ENCODE measurements at regions not wholly inside any gene's neighbourhood (a gene's known extent, or its start where the extent isn't known, plus 50 kb on each side); places are given as distances from the start of the nearest gene placed in this dataset.

DNA sequence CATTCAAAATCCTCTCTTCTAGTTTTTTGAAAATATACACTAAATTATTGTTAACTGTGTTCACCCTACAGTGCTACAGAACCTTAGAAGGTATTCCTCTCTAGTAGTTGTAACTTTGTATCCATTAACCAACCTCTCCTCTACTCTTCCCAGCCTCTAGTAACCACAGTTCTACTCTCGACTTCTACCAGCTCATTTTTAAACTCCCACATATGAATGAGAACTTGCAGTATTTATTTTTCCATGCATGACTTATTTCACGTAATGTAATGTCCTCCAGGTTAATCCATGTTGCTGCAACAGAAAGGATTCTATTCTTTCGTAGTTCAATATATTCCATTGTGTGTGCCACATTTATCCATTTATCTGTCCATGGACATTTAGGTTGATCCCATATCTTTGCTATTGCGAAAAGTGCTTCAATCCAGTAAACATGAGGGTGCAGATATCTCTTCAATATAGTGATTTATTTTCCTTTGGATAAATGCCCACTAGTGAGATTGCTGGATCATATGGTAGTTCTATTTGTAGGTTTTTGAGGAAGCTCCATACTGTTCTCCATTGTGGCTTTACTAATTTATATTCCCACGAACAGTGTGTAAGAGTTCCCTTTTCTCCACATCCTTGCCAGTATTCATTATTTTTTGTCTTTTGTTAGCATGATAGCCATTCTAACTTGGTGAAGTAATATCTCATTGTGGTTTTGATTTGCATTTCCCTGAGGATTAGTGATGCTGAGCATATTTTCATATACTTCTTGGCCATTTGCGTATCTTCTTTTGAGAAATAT, 113.7 kb upstream of the SMAD3 start:
- H3K27ac Mint-ChIP-seq = no peak overlapping the region
- no peaks in the 10 kb centered on the region for H3K9me3 Mint-ChIP-seq (ENCODE audit: insufficient read depth)
- no peaks in the 10 kb centered on the region for H3K36me3 Mint-ChIP-seq (ENCODE audit: low read depth)
- ChIA-PET CTCF (interaction anchor here (2.3 kb wide), 1 partner anchor 482 kb away, joined by 7 read pairs; no protein-coding TSS in a partner anchor), POLR2A (no interaction called here)
- ATAC-seq (no peak), DNase-seq (no peak)
- no peak overlapping the region for H3K4me3 Mint-ChIP-seq
- peaks cover 2% of the 10 kb centered on the region for H3K4me1 Mint-ChIP-seq (ENCODE audit: low read depth)
- peaks cover 19% of the 10 kb centered on the region for H3K27me3 Mint-ChIP-seq (ENCODE audit: low read depth)

DNA sequence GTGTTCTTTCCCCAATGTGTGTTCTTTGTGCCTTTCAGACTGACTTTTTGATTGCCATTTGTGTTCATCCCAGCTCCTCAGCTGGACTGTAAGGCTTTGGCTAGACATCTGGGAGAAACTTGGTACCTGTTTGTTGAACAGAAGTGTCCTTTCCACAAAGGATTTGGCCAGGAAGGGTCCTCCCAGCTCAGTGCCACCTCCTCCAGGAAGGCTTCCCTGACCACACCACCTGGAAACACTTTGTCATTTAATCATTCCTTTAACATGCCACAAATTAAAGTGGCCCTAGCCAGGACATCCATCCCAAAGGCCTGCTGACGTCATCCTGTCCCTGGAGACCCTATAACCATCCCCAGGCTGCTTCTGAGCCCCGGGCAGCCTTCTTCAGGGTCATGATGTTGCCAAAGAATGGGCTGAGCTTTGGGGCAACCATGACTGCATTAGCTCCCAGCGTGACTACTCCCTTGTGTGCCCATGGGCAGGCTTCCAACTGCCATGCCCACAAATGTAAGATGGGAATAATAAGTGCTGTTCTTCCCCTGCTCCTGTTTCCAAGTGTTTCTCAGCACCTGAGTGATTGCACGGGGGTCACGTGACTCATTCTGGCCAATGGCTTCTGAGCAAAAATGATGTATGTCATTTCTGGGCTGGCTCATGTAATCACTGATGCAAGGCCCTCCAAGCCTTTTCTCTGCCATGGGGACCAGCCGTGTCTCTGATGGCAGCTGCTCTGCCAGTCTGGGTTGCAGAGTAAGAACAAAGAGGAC, 112.5 kb upstream of the SMAD3 start:
- ATAC-seq = no peak
- POLR2A ChIA-PET = no interaction called here
- CTCF ChIA-PET = interaction anchor here (1.4 kb wide), 1 partner anchor 883 kb away, joined by 4 read pairs; no protein-coding TSS in a partner anchor

DNA sequence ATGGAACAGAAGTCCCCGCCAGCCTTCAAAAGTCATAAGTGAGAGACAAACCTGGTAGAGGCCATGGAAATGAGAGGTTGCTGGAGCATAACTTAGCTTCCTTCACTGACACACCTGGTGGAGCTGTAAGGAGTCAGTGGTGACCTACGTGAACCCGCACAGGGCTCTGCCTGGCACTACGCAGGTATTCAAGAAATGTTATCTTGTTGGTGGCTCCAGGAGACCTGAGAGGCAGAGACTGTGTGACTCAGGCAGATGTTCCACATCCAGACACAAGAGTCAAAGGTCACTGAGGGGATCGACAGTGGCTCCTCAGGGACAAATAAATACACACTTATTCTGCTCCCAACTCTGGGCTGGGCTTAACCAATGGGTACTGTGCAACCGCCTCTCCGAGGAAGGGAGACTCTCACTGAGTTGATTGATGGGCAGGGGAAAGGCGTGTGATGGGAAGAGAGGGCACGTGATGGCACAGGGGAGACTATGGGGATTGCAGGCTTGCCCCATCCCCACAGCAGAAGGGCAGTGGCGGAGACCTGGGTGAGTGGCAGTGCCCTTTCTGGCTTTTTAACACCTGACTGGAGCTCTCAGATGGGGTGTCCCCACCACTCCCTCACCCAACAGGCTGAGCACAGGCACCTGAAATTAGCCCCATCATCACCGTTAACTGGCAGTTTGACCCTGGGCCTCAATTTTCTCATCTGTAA, 111.7 kb upstream of the SMAD3 start:
- no peak for DNase-seq
- H3K27me3 Mint-ChIP-seq (ENCODE audit: low read depth) = peaks cover 19% of the 10 kb centered on the region
- H3K27ac Mint-ChIP-seq = no peak overlapping the region
- no peaks in the 10 kb centered on the region for H3K36me3 Mint-ChIP-seq (ENCODE audit: low read depth)
- POLR2A ChIA-PET = no interaction called here
- H3K9me3 Mint-ChIP-seq (ENCODE audit: insufficient read depth) = no peaks in the 10 kb centered on the region
- H3K4me3 Mint-ChIP-seq = no peak overlapping the region
- peaks cover 7% of the 10 kb centered on the region for H3K4me1 Mint-ChIP-seq (ENCODE audit: low read depth)
- no peak for ATAC-seq
- CTCF ChIA-PET = interaction anchor here (1.4 kb wide), 1 partner anchor 882 kb away, joined by 4 read pairs; no protein-coding TSS in a partner anchor

More for the DNA sequence above, 112.5 kb upstream of the SMAD3 start:
- no peak for DNase-seq
- Mint-ChIP-seq H3K27ac (no peak overlapping the region), H3K36me3 (ENCODE audit: low read depth) (no peaks in the 10 kb centered on the region), H3K27me3 (ENCODE audit: low read depth) (peaks cover 19% of the 10 kb centered on the region), H3K9me3 (ENCODE audit: insufficient read depth) (no peaks in the 10 kb centered on the region), H3K4me1 (ENCODE audit: low read depth) (peaks cover 7% of the 10 kb centered on the region), H3K4me3 (no peak overlapping the region)

DNA sequence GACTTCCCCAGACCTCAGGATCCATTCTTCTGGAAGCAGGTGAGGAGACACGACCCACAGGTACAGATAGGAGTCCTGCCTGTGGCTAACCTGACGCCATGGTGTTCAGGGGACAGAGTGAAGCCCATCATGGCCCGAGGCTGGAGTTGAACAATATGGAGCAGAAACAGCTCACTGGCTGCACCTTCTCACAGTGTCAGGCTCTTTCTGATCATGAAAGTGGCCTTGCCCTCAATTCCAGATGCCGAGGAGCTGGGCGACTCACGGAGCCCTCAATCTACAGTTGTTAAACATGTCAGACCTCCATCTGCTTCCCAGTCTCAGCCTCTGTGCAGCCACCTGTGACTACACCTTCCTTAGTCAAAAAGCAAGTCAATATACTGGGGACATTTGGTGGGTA, 110.8 kb upstream of the SMAD3 start:
- peaks cover 19% of the 10 kb centered on the region for H3K27me3 Mint-ChIP-seq (ENCODE audit: low read depth)
- no peak overlapping the region for H3K27ac Mint-ChIP-seq
- H3K36me3 Mint-ChIP-seq (ENCODE audit: low read depth) = no peaks in the 10 kb centered on the region
- CTCF ChIA-PET = no interaction called here
- POLR2A ChIA-PET = no interaction called here
- ATAC-seq (no peak), DNase-seq (no peak)
- H3K9me3 Mint-ChIP-seq (ENCODE audit: insufficient read depth) = no peaks in the 10 kb centered on the region
- peaks cover 7% of the 10 kb centered on the region for H3K4me1 Mint-ChIP-seq (ENCODE audit: low read depth)
- no peak overlapping the region for H3K4me3 Mint-ChIP-seq

DNA sequence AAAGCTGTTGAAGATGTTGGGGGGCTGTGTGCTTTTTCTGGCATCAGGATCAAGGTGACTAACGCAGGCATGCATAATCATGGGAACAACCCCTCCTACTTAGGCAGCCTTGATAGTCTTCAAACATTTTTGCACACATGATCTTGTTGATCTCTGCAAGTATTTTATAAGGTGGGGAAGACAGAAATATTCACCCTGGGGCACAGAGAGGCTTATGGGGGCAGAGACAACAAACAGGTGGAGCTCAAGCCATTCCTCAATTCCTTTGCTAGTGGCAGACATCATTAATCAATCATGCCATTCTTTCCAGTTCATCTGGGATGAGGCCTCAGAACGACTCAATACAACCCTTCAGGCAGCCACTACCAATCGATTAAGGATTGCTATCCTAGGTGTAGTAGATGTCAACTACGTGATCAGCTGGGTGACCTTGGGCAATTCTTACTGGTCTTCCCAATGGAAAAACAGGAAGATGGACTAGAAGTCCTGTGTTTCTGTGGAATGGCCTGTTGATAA, 110.3 kb upstream of the SMAD3 start:
- no peaks in the 10 kb centered on the region for H3K9me3 Mint-ChIP-seq (ENCODE audit: insufficient read depth)
- no peaks in the 10 kb centered on the region for H3K36me3 Mint-ChIP-seq (ENCODE audit: low read depth)
- H3K27ac Mint-ChIP-seq = no peak overlapping the region
- POLR2A ChIA-PET = no interaction called here
- H3K4me1 Mint-ChIP-seq (ENCODE audit: low read depth) = peaks cover 7% of the 10 kb centered on the region
- no peak overlapping the region for H3K4me3 Mint-ChIP-seq
- CTCF ChIA-PET = no interaction called here
- H3K27me3 Mint-ChIP-seq (ENCODE audit: low read depth) = peaks cover 21% of the 10 kb centered on the region
- ATAC-seq = no peak
- no peak for DNase-seq

DNA sequence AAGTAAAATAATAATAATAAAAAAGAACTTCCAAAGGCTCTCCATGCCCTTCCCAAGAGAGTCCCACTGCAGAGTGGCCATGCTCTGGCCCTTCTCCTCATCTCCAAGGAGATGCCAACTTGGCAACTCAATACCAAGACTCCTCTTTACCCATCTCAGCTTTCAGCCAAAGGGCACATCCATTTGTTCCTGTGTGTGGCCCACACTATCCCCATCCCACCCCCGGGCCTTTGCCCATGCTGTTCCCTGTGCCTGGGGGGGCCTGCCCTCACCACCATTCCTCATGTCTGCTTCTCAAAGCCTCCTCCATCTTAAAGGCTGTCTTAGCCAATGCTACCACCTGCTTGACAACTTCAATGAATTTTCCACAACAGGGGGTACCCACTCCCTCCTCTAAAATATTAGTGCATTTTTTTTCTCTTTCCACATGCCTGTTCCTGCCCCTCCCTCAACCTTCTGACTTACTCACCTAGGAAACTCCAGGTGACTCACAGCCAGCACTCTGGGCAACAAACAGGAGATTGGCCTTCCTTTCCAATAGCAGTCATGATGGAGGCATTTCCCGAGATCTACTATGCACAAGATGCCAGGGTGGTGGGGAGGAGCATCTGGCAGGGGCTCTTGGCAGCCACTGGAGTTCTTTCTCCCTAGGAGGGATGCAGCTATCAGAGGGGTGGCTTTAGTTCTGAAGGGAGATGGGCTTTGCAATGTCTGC, 109.4 kb upstream of the SMAD3 start:
- no peak for DNase-seq

DNA sequence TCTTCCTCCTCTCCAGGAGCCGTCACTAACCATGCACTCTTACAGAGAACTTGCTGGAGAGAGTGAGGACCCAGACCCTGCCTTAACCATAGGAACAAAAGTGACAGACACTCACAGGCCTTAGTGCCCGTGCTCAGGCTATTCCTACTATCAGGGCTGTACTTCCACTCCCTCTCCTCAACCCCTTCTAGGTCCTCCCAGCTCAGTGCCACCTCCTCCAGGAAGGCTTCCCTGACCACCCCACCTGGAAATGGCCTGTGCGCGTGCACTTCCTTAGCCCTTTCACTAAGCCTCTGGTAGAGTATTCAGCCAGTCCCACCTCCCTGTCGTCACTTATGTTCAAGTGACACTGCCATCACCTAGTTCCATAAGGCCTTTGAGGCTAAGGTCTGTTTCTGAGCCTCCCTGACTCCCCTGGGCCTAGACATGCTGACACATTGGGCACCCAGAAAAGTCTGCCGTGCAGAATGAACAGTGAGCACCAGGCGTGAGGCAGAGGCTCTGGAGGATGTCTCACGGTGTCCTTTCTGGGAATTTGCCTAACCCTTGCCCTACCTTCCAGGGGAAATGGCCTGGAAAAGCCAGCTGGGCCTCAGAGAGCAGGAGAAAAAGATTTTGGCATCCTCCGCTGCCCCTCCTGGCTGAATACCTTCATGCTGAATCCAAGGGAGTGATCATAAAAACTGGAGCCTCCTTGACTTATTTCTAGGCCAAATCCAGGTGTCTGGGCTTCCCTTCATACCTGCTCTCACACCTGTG, 108.6 kb upstream of the SMAD3 start:
- Mint-ChIP-seq H3K27ac (no peak overlapping the region), H3K27me3 (ENCODE audit: low read depth) (peaks cover 14% of the 10 kb centered on the region), H3K9me3 (ENCODE audit: insufficient read depth) (no peaks in the 10 kb centered on the region), H3K4me1 (ENCODE audit: low read depth) (peaks cover 7% of the 10 kb centered on the region), H3K36me3 (ENCODE audit: low read depth) (no peaks in the 10 kb centered on the region), H3K4me3 (no peak overlapping the region)
- ChIA-PET POLR2A (interaction anchor here (0.6 kb wide), 1 partner anchor 302 kb away, joined by 3 read pairs; no protein-coding TSS in a partner anchor), CTCF (no interaction called here)
- ATAC-seq (no peak), DNase-seq (no peak)

More for the DNA sequence above, 109.4 kb upstream of the SMAD3 start:
- POLR2A ChIA-PET = no interaction called here
- H3K27ac Mint-ChIP-seq = no peak overlapping the region
- CTCF ChIA-PET = no interaction called here
- H3K9me3 Mint-ChIP-seq (ENCODE audit: insufficient read depth) = no peaks in the 10 kb centered on the region
- peaks cover 7% of the 10 kb centered on the region for H3K4me1 Mint-ChIP-seq (ENCODE audit: low read depth)
- H3K27me3 Mint-ChIP-seq (ENCODE audit: low read depth) = peaks cover 19% of the 10 kb centered on the region
- no peaks in the 10 kb centered on the region for H3K36me3 Mint-ChIP-seq (ENCODE audit: low read depth)
- H3K4me3 Mint-ChIP-seq = no peak overlapping the region
- no peak for ATAC-seq

DNA sequence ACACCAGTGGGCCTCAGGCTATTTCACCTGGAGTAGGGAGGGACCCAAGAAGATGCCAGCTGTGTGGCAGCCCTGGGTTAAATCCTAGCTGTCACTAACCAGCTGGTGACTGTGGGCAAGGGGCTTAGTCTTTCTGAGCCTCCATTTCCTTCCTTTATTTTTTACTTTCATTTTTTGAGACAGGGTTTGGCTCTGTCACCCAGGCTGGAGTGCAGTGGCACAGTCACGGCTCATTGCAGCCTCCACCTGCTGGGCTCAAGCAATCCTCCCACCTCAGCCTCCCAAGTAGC, 108.0 kb upstream of the SMAD3 start:
- no peak overlapping the region for H3K27ac Mint-ChIP-seq
- peaks cover 7% of the 10 kb centered on the region for H3K4me1 Mint-ChIP-seq (ENCODE audit: low read depth)
- CTCF ChIA-PET = no interaction called here
- no peak for DNase-seq
- H3K36me3 Mint-ChIP-seq (ENCODE audit: low read depth) = no peaks in the 10 kb centered on the region
- H3K27me3 Mint-ChIP-seq (ENCODE audit: low read depth) = peaks cover 9% of the 10 kb centered on the region
- H3K4me3 Mint-ChIP-seq = no peak overlapping the region
- POLR2A ChIA-PET = interaction anchor here (0.6 kb wide), 1 partner anchor 302 kb away, joined by 3 read pairs; no protein-coding TSS in a partner anchor
- H3K9me3 Mint-ChIP-seq (ENCODE audit: insufficient read depth) = no peaks in the 10 kb centered on the region
- ATAC-seq = no peak

DNA sequence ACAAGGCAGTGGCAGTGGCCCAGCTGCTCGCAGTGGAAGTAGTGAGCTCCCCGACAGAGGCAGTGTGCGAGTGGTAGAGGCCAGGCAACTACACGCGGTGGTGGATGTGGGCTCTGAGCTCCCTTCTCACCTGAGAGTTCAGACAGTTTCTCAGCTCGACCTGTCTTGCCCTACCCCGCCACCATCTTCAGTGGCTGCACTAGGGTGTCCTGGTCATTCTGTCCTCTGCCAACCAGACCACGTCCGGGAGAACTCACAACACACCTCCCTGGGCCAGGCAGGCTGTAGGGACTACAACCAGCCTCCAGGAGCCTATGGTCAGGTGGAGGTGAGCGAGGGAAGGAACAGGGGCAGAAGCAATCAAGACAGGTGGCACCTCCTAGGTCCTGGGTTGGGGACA, 106.3 kb upstream of the SMAD3 start:
- Mint-ChIP-seq H3K27me3 (ENCODE audit: low read depth) (peaks cover 5% of the 10 kb centered on the region), H3K27ac (no peak overlapping the region), H3K36me3 (ENCODE audit: low read depth) (no peaks in the 10 kb centered on the region), H3K4me3 (no peak overlapping the region), H3K9me3 (ENCODE audit: insufficient read depth) (no peaks in the 10 kb centered on the region), H3K4me1 (ENCODE audit: low read depth) (peaks cover 7% of the 10 kb centered on the region)
- DNase-seq (no peak), ATAC-seq (no peak)
- ChIA-PET POLR2A (interaction anchor here (0.6 kb wide), 1 partner anchor 879 kb away, joined by 5 read pairs; no protein-coding TSS in a partner anchor), CTCF (interaction anchor here (1.2 kb wide), 1 partner anchor 15 kb away, joined by 3 read pairs; no protein-coding TSS in a partner anchor)

DNA sequence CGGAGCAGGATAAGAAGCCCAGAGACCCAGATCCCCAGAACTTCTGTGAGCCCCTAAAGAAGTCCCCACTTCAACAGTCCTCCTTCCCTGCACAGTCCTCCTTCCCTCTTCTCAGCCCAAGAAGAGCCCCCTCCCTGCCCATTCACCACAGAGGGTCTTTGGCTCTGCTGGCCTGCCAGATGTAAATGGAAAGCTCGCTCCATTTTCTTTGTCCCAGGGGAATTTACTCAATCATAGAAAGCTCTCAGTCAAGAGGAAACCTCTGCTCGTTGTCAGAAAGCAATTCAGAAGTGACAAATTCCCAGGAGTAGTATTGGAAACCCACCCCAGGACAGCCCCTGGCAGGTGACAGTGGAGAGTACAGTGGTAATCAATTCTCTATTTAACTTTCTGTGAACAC, 105.5 kb upstream of the SMAD3 start:
- Mint-ChIP-seq H3K4me1 (ENCODE audit: low read depth) (peaks cover 7% of the 10 kb centered on the region), H3K4me3 (no peak overlapping the region), H3K27me3 (ENCODE audit: low read depth) (peaks cover 3% of the 10 kb centered on the region), H3K36me3 (ENCODE audit: low read depth) (no peaks in the 10 kb centered on the region), H3K9me3 (ENCODE audit: insufficient read depth) (no peaks in the 10 kb centered on the region), H3K27ac (no peak overlapping the region)
- ChIA-PET CTCF (no interaction called here), POLR2A (interaction anchor here (0.6 kb wide), 1 partner anchor 878 kb away, joined by 5 read pairs; no protein-coding TSS in a partner anchor)
- ATAC-seq = no peak
- no peak for DNase-seq

DNA sequence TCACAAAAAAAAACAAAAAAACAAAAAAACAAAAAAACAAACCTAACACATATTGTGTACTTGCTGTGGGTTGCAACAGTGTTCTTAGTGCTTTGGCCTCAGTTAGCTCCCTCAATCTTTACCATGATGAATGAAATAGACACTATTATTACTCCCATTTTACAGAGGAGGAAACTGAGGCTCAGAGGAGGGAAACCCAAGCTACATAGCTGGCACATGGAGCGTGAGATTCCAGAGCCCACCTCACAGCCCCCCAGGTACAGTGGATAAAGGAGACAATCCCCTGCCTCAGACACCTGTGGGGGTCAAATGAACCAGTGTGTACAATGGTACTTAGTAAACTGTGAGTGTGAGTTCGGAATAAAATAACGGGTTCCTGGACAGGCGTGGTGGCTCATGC, 104.9 kb upstream of the SMAD3 start:
- Mint-ChIP-seq H3K4me1 (ENCODE audit: low read depth) (peaks cover 7% of the 10 kb centered on the region), H3K9me3 (ENCODE audit: insufficient read depth) (no peaks in the 10 kb centered on the region), H3K36me3 (ENCODE audit: low read depth) (no peaks in the 10 kb centered on the region), H3K27me3 (ENCODE audit: low read depth) (peaks cover 3% of the 10 kb centered on the region), H3K27ac (no peak overlapping the region), H3K4me3 (no peak overlapping the region)
- ATAC-seq = no peak
- no peak for DNase-seq
- POLR2A ChIA-PET = no interaction called here
- CTCF ChIA-PET = no interaction called here
